ENCODE measurements at regions not wholly inside any gene's neighbourhood (a gene's known extent, or its start where the extent isn't known, plus 50 kb on each side); places are given as distances from the start of the nearest gene placed in this dataset.

DNA sequence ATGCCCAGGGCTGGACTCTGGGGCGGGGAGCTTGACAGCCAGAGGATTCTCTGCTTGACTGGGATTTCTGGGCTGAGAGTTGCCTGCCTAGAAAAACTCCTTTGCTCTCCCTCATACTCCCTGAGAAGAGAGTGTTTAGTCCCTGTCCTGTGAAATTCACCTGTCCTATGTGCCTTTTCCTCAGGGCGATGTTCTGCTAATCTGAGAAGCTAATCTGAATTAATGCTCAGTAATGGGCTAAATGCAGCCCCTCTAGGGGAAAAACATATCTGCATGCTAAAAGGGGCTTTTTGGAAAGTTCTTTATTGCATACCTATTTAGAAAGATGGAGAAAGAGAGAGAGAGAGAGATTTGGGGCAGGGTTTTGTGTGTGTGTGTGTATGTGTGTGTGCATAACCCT lies 454.4 kb downstream of the GATA3 start:
- Histone ChIP-seq H4K12ac (ENCODE audit: low read depth, low read length) (no peak overlapping the region), H3K14ac (ENCODE audit: low read length) (no peak overlapping the region), H3K4me1 (ENCODE audit: control insufficient read depth in 1 of 2, insufficient read depth in 2 of 2, low read length in 2 of 2) (no peaks in the 10 kb centered on the region), H2BK5ac (ENCODE audit: low read depth, low read length, poor library complexity) (no peak overlapping the region), H2AK5ac (ENCODE audit: low read length) (no peak overlapping the region), H2AFZ (ENCODE audit: insufficient read depth, low read length, poor library complexity) (no peak overlapping the region), H3K27ac (ENCODE audit: low read depth, low read length) (no peak overlapping the region), H2BK12ac (ENCODE audit: low read length) (no peak overlapping the region), H3K18ac (ENCODE audit: low read length) (no peak overlapping the region), H2BK120ac (ENCODE audit: insufficient read depth, low read length, poor library complexity) (no peak overlapping the region), H3K4me3 (ENCODE audit: low read depth, low read length) (no peak overlapping the region), H3K27me3 (ENCODE audit: insufficient read depth, low read length) (no peaks in the 10 kb centered on the region), H3K9me3 (ENCODE audit: insufficient read depth, low read depth, low read length) (no peaks in the 10 kb centered on the region), H3K4ac (ENCODE audit: low read depth, low read length) (no peak overlapping the region), H4K8ac (ENCODE audit: low read depth, low read length) (no peak overlapping the region), H3K9ac (ENCODE audit: low read length) (no peak overlapping the region), H3K36me3 (ENCODE audit: control insufficient read depth in 1 of 2, insufficient read depth in 2 of 2, low read length in 2 of 2) (no peaks in the 10 kb centered on the region), H3K79me1 (ENCODE audit: low read length) (peaks cover 8% of the 10 kb centered on the region), H4K91ac (ENCODE audit: low read depth, low read length) (no peak overlapping the region), H3K4me2 (ENCODE audit: low read length) (no peak overlapping the region), H3K79me2 (ENCODE audit: control insufficient read depth, insufficient read depth, low read length, poor library complexity) (peaks cover 2% of the 10 kb centered on the region), H3K23ac (ENCODE audit: low read length) (no peak overlapping the region)
- WGBS (ENCODE audit: extremely low coverage, insufficient coverage, insufficient read length), result no CpG with 5 or more reads among the region's 2 CpGs
- DNase-seq, result no peak

DNA sequence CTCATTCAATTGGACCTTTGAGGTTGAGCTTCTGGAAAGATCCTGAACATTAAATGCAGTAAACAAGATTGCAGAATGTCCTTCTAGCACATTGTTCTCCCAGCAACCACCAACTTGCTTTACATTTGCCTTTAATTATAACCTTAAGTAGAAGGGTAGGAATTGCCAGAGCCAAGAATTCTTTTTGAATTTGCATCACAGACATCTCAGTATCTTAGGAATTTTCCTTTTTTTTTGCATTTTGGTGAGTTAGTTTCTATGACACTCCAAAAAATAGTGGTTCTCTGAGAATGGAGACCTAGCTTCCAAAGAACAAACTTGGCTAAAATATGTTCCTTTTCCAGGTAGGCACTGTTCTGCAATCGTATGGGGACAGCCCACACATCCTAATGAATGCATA lies 456.0 kb downstream of the GATA3 start:
- no peaks in the 10 kb centered on the region for H3K27me3 ChIP-seq (ENCODE audit: insufficient read depth, low read length)
- H4K91ac ChIP-seq (ENCODE audit: low read depth, low read length), result no peak overlapping the region
- H3K4me1 ChIP-seq (ENCODE audit: control insufficient read depth in 1 of 2, insufficient read depth in 2 of 2, low read length in 2 of 2), result no peaks in the 10 kb centered on the region
- H3K9me3 ChIP-seq (ENCODE audit: insufficient read depth, low read depth, low read length), result no peaks in the 10 kb centered on the region
- H2BK120ac ChIP-seq (ENCODE audit: insufficient read depth, low read length, poor library complexity), result no peak overlapping the region
- no peak overlapping the region for H3K4me3 ChIP-seq (ENCODE audit: low read depth, low read length)
- no peak overlapping the region for H3K4me2 ChIP-seq (ENCODE audit: low read length)
- H3K18ac ChIP-seq (ENCODE audit: low read length), result no peak overlapping the region
- H3K79me2 ChIP-seq (ENCODE audit: control insufficient read depth, insufficient read depth, low read length, poor library complexity), result peaks cover 2% of the 10 kb centered on the region
- no peak overlapping the region for H3K9ac ChIP-seq (ENCODE audit: low read length)
- no CpG with 5 or more reads among the region's 1 CpG for WGBS (ENCODE audit: extremely low coverage, insufficient coverage, insufficient read length)
- no peak overlapping the region for H2AFZ ChIP-seq (ENCODE audit: insufficient read depth, low read length, poor library complexity)
- H2BK5ac ChIP-seq (ENCODE audit: low read depth, low read length, poor library complexity), result no peak overlapping the region
- no peak overlapping the region for H3K27ac ChIP-seq (ENCODE audit: low read depth, low read length)
- no peak overlapping the region for H3K23ac ChIP-seq (ENCODE audit: low read length)
- peak overlapping the region; percentile 38 for H4K8ac ChIP-seq (ENCODE audit: low read depth, low read length)
- H3K79me1 ChIP-seq (ENCODE audit: low read length), result peaks cover 8% of the 10 kb centered on the region
- no peak overlapping the region for H3K4ac ChIP-seq (ENCODE audit: low read depth, low read length)
- no peak overlapping the region for H2BK12ac ChIP-seq (ENCODE audit: low read length)
- no peak overlapping the region for H2AK5ac ChIP-seq (ENCODE audit: low read length)
- H4K12ac ChIP-seq (ENCODE audit: low read depth, low read length), result no peak overlapping the region
- peak in 1 of 2 donors; percentile 91 for DNase-seq
- H3K36me3 ChIP-seq (ENCODE audit: control insufficient read depth in 1 of 2, insufficient read depth in 2 of 2, low read length in 2 of 2), result no peaks in the 10 kb centered on the region
- no peak overlapping the region for H3K14ac ChIP-seq (ENCODE audit: low read length)

DNA sequence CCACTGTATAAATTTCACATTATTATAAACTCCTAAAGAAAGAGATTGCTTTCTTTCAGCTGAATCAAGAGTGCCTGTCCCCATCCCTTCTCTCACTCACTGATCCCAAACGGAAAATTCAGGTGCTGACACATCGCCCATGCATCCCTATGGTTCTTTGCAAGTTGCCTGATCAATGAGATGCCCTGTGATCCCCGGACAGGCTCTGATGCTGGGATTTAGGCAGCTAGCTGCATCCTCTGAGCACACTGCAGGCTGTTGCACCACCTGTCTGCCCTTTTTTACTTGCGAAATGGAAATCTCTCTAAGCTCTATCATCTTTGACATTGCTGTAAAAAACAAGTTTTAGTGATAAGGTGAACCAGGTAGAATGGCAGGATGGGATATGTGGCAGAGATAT lies 456.5 kb downstream of the GATA3 start:
- no peaks in the 10 kb centered on the region for H3K36me3 ChIP-seq (ENCODE audit: control insufficient read depth in 1 of 2, insufficient read depth in 2 of 2, low read length in 2 of 2)
- WGBS (ENCODE audit: extremely low coverage, insufficient coverage, insufficient read length), result no CpG with 5 or more reads among the region's 4 CpGs

GRCh38 chr10:8513155-8514147 lies 459.0 kb downstream of the GATA3 start:
- no peak overlapping the region for H3K23ac ChIP-seq (ENCODE audit: low read length)
- no CpG with 5 or more reads among the region's 41 CpGs for WGBS (ENCODE audit: extremely low coverage, insufficient coverage, insufficient read length)
- no peaks in the 10 kb centered on the region for H3K9me3 ChIP-seq (ENCODE audit: insufficient read depth, low read depth, low read length)
- peak overlapping the region; percentile 79 for H2AK5ac ChIP-seq (ENCODE audit: low read length)
- peaks cover 2% of the 10 kb centered on the region for H3K79me2 ChIP-seq (ENCODE audit: control insufficient read depth, insufficient read depth, low read length, poor library complexity)
- H3K4me3 ChIP-seq (ENCODE audit: low read depth, low read length), result no peak overlapping the region
- no peak overlapping the region for H2AFZ ChIP-seq (ENCODE audit: insufficient read depth, low read length, poor library complexity)
- H3K27me3 ChIP-seq (ENCODE audit: insufficient read depth, low read length), result no peaks in the 10 kb centered on the region
- no peak overlapping the region for H4K12ac ChIP-seq (ENCODE audit: low read depth, low read length)
- peak overlapping the region; percentile 44 for H3K14ac ChIP-seq (ENCODE audit: low read length)
- no peaks in the 10 kb centered on the region for H3K36me3 ChIP-seq (ENCODE audit: control insufficient read depth in 1 of 2, insufficient read depth in 2 of 2, low read length in 2 of 2)
- no peak overlapping the region for H3K4ac ChIP-seq (ENCODE audit: low read depth, low read length)
- peak; percentile 70 to 74 for DNase-seq
- H2BK12ac ChIP-seq (ENCODE audit: low read length), result peak overlapping the region; percentile 64
- H4K8ac ChIP-seq (ENCODE audit: low read depth, low read length), result no peak overlapping the region
- no peak overlapping the region for H2BK5ac ChIP-seq (ENCODE audit: low read depth, low read length, poor library complexity)
- no peaks in the 10 kb centered on the region for H3K4me1 ChIP-seq (ENCODE audit: control insufficient read depth in 1 of 2, insufficient read depth in 2 of 2, low read length in 2 of 2)
- H3K79me1 ChIP-seq (ENCODE audit: low read length), result peaks cover 8% of the 10 kb centered on the region
- no peak overlapping the region for H3K4me2 ChIP-seq (ENCODE audit: low read length)
- no peak overlapping the region for H3K9ac ChIP-seq (ENCODE audit: low read length)
- peak overlapping the region; percentile 47 for H4K91ac ChIP-seq (ENCODE audit: low read depth, low read length)
- H3K18ac ChIP-seq (ENCODE audit: low read length), result no peak overlapping the region
- H2BK120ac ChIP-seq (ENCODE audit: insufficient read depth, low read length, poor library complexity), result no peak overlapping the region
- no peak overlapping the region for H3K27ac ChIP-seq (ENCODE audit: low read depth, low read length)

More for the DNA sequence above, 456.5 kb downstream of the GATA3 start:
- no peak overlapping the region for H2BK12ac ChIP-seq (ENCODE audit: low read length)
- H4K12ac ChIP-seq (ENCODE audit: low read depth, low read length), result no peak overlapping the region
- H3K9me3 ChIP-seq (ENCODE audit: insufficient read depth, low read depth, low read length), result no peaks in the 10 kb centered on the region
- H3K18ac ChIP-seq (ENCODE audit: low read length), result no peak overlapping the region
- H4K8ac ChIP-seq (ENCODE audit: low read depth, low read length), result peak overlapping the region; percentile 47
- no peak overlapping the region for H2BK120ac ChIP-seq (ENCODE audit: insufficient read depth, low read length, poor library complexity)
- no peak overlapping the region for H3K23ac ChIP-seq (ENCODE audit: low read length)
- no peak overlapping the region for H3K14ac ChIP-seq (ENCODE audit: low read length)
- no peak overlapping the region for H3K4me2 ChIP-seq (ENCODE audit: low read length)
- H2AK5ac ChIP-seq (ENCODE audit: low read length), result no peak overlapping the region
- no peak overlapping the region for H2BK5ac ChIP-seq (ENCODE audit: low read depth, low read length, poor library complexity)
- no peak overlapping the region for H2AFZ ChIP-seq (ENCODE audit: insufficient read depth, low read length, poor library complexity)
- DNase-seq, result peak; percentile 80 to 86
- no peaks in the 10 kb centered on the region for H3K27me3 ChIP-seq (ENCODE audit: insufficient read depth, low read length)
- no peak overlapping the region for H3K4me3 ChIP-seq (ENCODE audit: low read depth, low read length)
- H3K79me2 ChIP-seq (ENCODE audit: control insufficient read depth, insufficient read depth, low read length, poor library complexity), result peaks cover 2% of the 10 kb centered on the region
- no peaks in the 10 kb centered on the region for H3K4me1 ChIP-seq (ENCODE audit: control insufficient read depth in 1 of 2, insufficient read depth in 2 of 2, low read length in 2 of 2)
- no peak overlapping the region for H3K9ac ChIP-seq (ENCODE audit: low read length)
- no peak overlapping the region for H3K4ac ChIP-seq (ENCODE audit: low read depth, low read length)
- H4K91ac ChIP-seq (ENCODE audit: low read depth, low read length), result peak overlapping the region; percentile 1
- H3K27ac ChIP-seq (ENCODE audit: low read depth, low read length), result no peak overlapping the region
- H3K79me1 ChIP-seq (ENCODE audit: low read length), result peaks cover 8% of the 10 kb centered on the region
